Keratinocyte (primary cell): ENCODE measurements at regions not wholly inside any gene's neighbourhood (a gene's known extent, or its start where the extent isn't known, plus 50 kb on each side); places are given as distances from the start of the nearest gene placed in this dataset.

Experiments
- CTCF ChIP-seq, 3 experiments: IDR thresholded peaks in 1 of 3; conservative IDR thresholded peaks in 1 of 3; optimal IDR thresholded peaks in 1 of 3; 2 replicates in 2 of 3; 3 replicates in 1 of 3; pipeline versions ENCODE3 to v1.5.1; 2011; ENCODE audit warnings: low read length in 3 of 3, mild to moderate bottlenecking in 3 of 3, moderate library complexity in 2 of 3, control low read depth in 1 of 3, inconsistent platforms in 1 of 3; ENCODE audit not compliant: insufficient read depth in 2 of 3; ENCODE audit errors: extremely low read depth in 1 of 3
- EZH2 ChIP-seq: IDR thresholded peaks from one replicate; pipeline ENCODE4 v1.6.1; 2012; ENCODE audit warnings: inconsistent platforms, mild to moderate bottlenecking, low read length, moderate library complexity

GRCh38 chr11:80523057-80523456 lies 1082.2 kb upstream of the TENM4 start:
- no peak for TF ChIP-seq CTCF (optimal IDR thresholded peaks at IDR 0.05 in 1 of 3, IDR thresholded peaks at IDR 0.05 in 1 of 3, conservative IDR thresholded peaks at IDR 0.05 in 1 of 3; ENCODE audit: extremely low read depth in 1 of 3, insufficient read depth in 2 of 3, low read length in 3 of 3)
- no peak for TF ChIP-seq EZH2
